ENCODE measurements at regions not wholly inside any gene's neighbourhood (a gene's known extent, or its start where the extent isn't known, plus 50 kb on each side); places are given as distances from the start of the nearest gene placed in this dataset.

- TF ChIP-seq ZBED4 (CRISPR knock-in tag; IDR thresholded peaks at IDR 0.05; ENCODE audit: borderline replicate concordance) = no peak
- no peak for TF ChIP-seq ZNF367 (CRISPR knock-in tag; IDR thresholded peaks at IDR 0.05; ENCODE audit: borderline replicate concordance)
- no peak for TF ChIP-seq ZKSCAN1 (IDR thresholded peaks at IDR 0.05; ENCODE audit: low read length)
- no peak for TF ChIP-seq RFXANK (CRISPR knock-in tag; IDR thresholded peaks at IDR 0.05)
- TF ChIP-seq SOX5 (CRISPR knock-in tag; IDR thresholded peaks at IDR 0.05; ENCODE audit: borderline replicate concordance) = no peak
- TF ChIP-seq XBP1 (CRISPR knock-in tag; IDR thresholded peaks at IDR 0.05) = no peak
- TF ChIP-seq IKZF4 (CRISPR knock-in tag; IDR thresholded peaks at IDR 0.05; ENCODE audit: borderline replicate concordance, low read depth, not compliant biosample characterization) = no peak
- TF ChIP-seq ZNF891 (CRISPR knock-in tag; IDR thresholded peaks at IDR 0.05) = no peak
- TF ChIP-seq NFKB2 (CRISPR knock-in tag; IDR thresholded peaks at IDR 0.05; ENCODE audit: borderline replicate concordance) = no peak
- TF ChIP-seq TRIM24 (CRISPR knock-in tag; IDR thresholded peaks at IDR 0.05) = no peak
- no peak for TF ChIP-seq FLYWCH1 (CRISPR knock-in tag; IDR thresholded peaks at IDR 0.05)
Observed at GRCh38 chr4:12770351-12770750, 713.8 kb downstream of the RAB28 start (continued).

GRCh38 chr4:12761694-12762093 lies 722.4 kb downstream of the RAB28 start:
- Histone ChIP-seq H3K4me1 (ENCODE audit: insufficient read depth, low read length) (no peaks in the 10 kb centered on the region), H3K4me2 (ENCODE audit: low read depth, low read length) (no peak overlapping the region), H3K27me3 (ENCODE audit: control insufficient read depth in 1 of 2, insufficient read depth in 2 of 2, low read length in 2 of 2) (no peaks in the 10 kb centered on the region), H3K9ac (ENCODE audit: insufficient read depth, low read depth, low read length) (no peak overlapping the region), H3K27ac (ENCODE audit: extremely low read length, insufficient read depth, low read length) (no peak overlapping the region), H4K20me1 (ENCODE audit: insufficient read depth, low read length) (no peaks in the 10 kb centered on the region), H2AFZ (ENCODE audit: low read length) (no peak overlapping the region), H3K36me3 (replicated peaks in 1 of 2; ENCODE audit: control insufficient read depth in 1 of 2, insufficient read depth in 2 of 2, low read length in 2 of 2) (no peaks in the 10 kb centered on the region), H3K9me3 (ENCODE audit: low read length) (no peaks in the 10 kb centered on the region), H3K79me2 (ENCODE audit: insufficient read depth, low read length) (no peaks in the 10 kb centered on the region), H3K4me3 (replicated peaks in 1 of 3; ENCODE audit: insufficient read depth in 1 of 3, low read depth in 2 of 3, low read length in 3 of 3) (no peak overlapping the region)
- no TSS peak for BruUV-seq (replicated peaks)
- intact Hi-C loops (cut with micrococcal nuclease; ENCODE audit: unreplicated experiment) = no loop called here
- ATAC-seq (no peak), FAIRE-seq (no peak), DNase-seq (ENCODE audit: low spot score) (no peak)
- in situ Hi-C loops (cut with HindIII; ENCODE audit: extremely low pct_ligation_motif_present, low pct_unique_long_range_greater_than_20kb) = no loop called here
- ChIA-PET CTCF (ENCODE audit: low intra/inter-chr PET ratio, low total read pairs) (no interaction called here), POLR2A (no interaction called here)
- WGBS (ENCODE audit: low lambda C conversion rate) = 31% methylated on average over 4 of the region's 4 CpGs
- no peak for TF ChIP-seq MLLT10 (CRISPR knock-in tag; IDR thresholded peaks at IDR 0.05)
- TF ChIP-seq HNF4G (IDR thresholded peaks at IDR 0.05; ENCODE audit: borderline replicate concordance, low read depth, low read length) = no peak
- no peak for TF ChIP-seq HNF4G (CRISPR knock-in tag; IDR thresholded peaks at IDR 0.05; ENCODE audit: borderline replicate concordance, low read depth)
- no peak for TF ChIP-seq ZNF225 (CRISPR knock-in tag; IDR thresholded peaks at IDR 0.05)
- TF ChIP-seq RBM22 (optimal IDR thresholded peaks at IDR 0.05; ENCODE audit: low read length) = no peak
- TF ChIP-seq ZNF281 (CRISPR knock-in tag; IDR thresholded peaks at IDR 0.05; ENCODE audit: borderline replicate concordance) = no peak
- no peak for TF ChIP-seq SKI (IDR thresholded peaks at IDR 0.05; ENCODE audit: partially characterized antibody)
- TF ChIP-seq KDM5A (IDR thresholded peaks at IDR 0.05; ENCODE audit: borderline replicate concordance, low read length) = no peak
- no peak for TF ChIP-seq SNAI1 (CRISPR knock-in tag; IDR thresholded peaks at IDR 0.05; ENCODE audit: borderline replicate concordance)
- no peak for TF ChIP-seq NR2C2 (CRISPR knock-in tag; IDR thresholded peaks at IDR 0.05; ENCODE audit: borderline replicate concordance)

Measured in HepG2 (cell line).